ENCODE measurements at regions not wholly inside any gene's neighbourhood (a gene's known extent, or its start where the extent isn't known, plus 50 kb on each side); places are given as distances from the start of the nearest gene placed in this dataset.

DNA sequence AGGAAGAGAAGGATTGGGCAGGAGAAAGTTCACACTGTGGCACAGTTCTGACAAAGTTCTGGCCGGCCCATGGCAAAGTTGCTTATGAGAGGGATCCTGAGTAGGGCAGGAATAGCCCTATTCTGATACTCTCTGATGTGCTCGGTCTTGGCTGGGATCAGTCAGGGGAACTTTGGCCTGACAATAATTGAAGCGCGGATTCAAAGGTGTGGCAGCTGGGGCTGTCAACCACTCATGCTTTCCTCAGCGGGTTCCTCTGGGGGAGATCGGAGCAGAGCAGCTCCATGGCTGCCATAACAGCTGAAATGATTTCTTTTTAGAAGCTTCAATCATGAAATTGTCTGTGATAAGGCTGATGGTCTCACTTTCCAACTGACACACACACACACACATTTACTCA, 714.1 kb downstream of the DHX35 start:
- no peaks in the 10 kb centered on the region for H3K9me2 ChIP-seq (ENCODE audit: insufficient read depth)
- H3K4me1 ChIP-seq (ENCODE audit: insufficient read depth): no peaks in the 10 kb centered on the region
- no peak for DNase-seq
- H3K4me3 ChIP-seq: no peak overlapping the region
- TF ChIP-seq EZH2 (IDR thresholded peaks at IDR 0.05; ENCODE audit: insufficient read depth, poor library complexity, severe bottlenecking): no peak
- no peak for TF ChIP-seq EZH2phosphoT487 (IDR thresholded peaks at IDR 0.05; ENCODE audit: insufficient read depth, low read depth)
- no peaks in the 10 kb centered on the region for H3K36me3 ChIP-seq (ENCODE audit: low read depth)
- no peak overlapping the region for H3K27ac ChIP-seq
- H3K4me2 ChIP-seq (ENCODE audit: unreplicated experiment): no peak overlapping the region
- no peaks in the 10 kb centered on the region for H3F3A ChIP-seq (ENCODE audit: insufficient read depth)
- no peaks in the 10 kb centered on the region for H3K27me3 ChIP-seq (replicated peaks; ENCODE audit: insufficient read depth)
- in situ Hi-C loops (cut with MboI): no loop called here
- WGBS, 2 experiments (ENCODE audit: low coverage in 1 of 2, low lambda C conversion rate in 2 of 2, missing lambda C conversion rate in 2 of 2): 84 to 88% methylated on average over 6 of the region's 6 CpGs
- H3K9me3 ChIP-seq (ENCODE audit: low read depth): no peaks in the 10 kb centered on the region
- H3K9ac ChIP-seq: no peak overlapping the region
- no peaks in the 10 kb centered on the region for H4K20me1 ChIP-seq (ENCODE audit: insufficient read depth)
- H3K79me2 ChIP-seq (ENCODE audit: insufficient read depth): no peaks in the 10 kb centered on the region
- no peak overlapping the region for H2AFZ ChIP-seq

DNA sequence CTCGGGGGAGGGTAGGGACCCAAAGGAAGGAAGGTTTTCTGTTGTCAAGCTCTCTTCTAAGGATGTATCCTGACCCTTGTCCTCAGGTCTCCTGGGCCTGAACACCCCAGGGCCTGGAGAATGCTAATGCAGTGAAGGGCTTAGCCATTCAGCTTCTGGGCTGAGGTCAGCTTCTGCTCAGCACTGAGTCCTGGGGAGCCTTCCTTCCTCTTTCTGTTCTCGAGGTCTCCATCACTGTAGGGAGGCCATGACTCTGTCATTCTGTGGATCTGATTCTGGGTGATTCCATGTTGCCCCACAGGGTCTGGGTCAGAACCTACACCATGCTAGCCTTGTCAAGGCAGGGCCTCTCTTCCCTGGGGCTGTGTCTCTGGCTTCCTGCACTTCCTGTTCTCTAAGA, 712.7 kb downstream of the DHX35 start:
- no peak overlapping the region for H3K4me2 ChIP-seq (ENCODE audit: unreplicated experiment)
- no peak overlapping the region for H2AFZ ChIP-seq
- H3K9ac ChIP-seq: no peak overlapping the region
- no peaks in the 10 kb centered on the region for H4K20me1 ChIP-seq (ENCODE audit: insufficient read depth)
- no peak overlapping the region for H3K4me3 ChIP-seq
- no peaks in the 10 kb centered on the region for H3K36me3 ChIP-seq (ENCODE audit: low read depth)
- no peak for TF ChIP-seq EZH2 (IDR thresholded peaks at IDR 0.05; ENCODE audit: insufficient read depth, poor library complexity, severe bottlenecking)
- no peak for TF ChIP-seq EZH2phosphoT487 (IDR thresholded peaks at IDR 0.05; ENCODE audit: insufficient read depth, low read depth)
- H3K27me3 ChIP-seq (replicated peaks; ENCODE audit: insufficient read depth): no peaks in the 10 kb centered on the region
- H3K9me3 ChIP-seq (ENCODE audit: low read depth): no peaks in the 10 kb centered on the region
- 77% methylated on average over 2 of the region's 2 CpGs for WGBS, 2 experiments (ENCODE audit: low coverage in 1 of 2, low lambda C conversion rate in 2 of 2, missing lambda C conversion rate in 2 of 2)
- no peaks in the 10 kb centered on the region for H3K79me2 ChIP-seq (ENCODE audit: insufficient read depth)
- DNase-seq: no peak
- in situ Hi-C loops (cut with MboI): no loop called here
- no peaks in the 10 kb centered on the region for H3K4me1 ChIP-seq (ENCODE audit: insufficient read depth)
- no peaks in the 10 kb centered on the region for H3K9me2 ChIP-seq (ENCODE audit: insufficient read depth)
- no peaks in the 10 kb centered on the region for H3F3A ChIP-seq (ENCODE audit: insufficient read depth)
- H3K27ac ChIP-seq: no peak overlapping the region

- H3K9me2 ChIP-seq (ENCODE audit: insufficient read depth): no peaks in the 10 kb centered on the region
- in situ Hi-C loops (cut with MboI): no loop called here
- no peaks in the 10 kb centered on the region for H3F3A ChIP-seq (ENCODE audit: insufficient read depth)
- H4K20me1 ChIP-seq (ENCODE audit: insufficient read depth): no peaks in the 10 kb centered on the region
- no peak for DNase-seq
- no peak overlapping the region for H2AFZ ChIP-seq
- 2 to 5% methylated on average over 2 of the region's 2 CpGs for WGBS, 2 experiments (ENCODE audit: low coverage in 1 of 2, low lambda C conversion rate in 2 of 2, missing lambda C conversion rate in 2 of 2)
- H3K4me2 ChIP-seq (ENCODE audit: unreplicated experiment): no peak overlapping the region
- H3K4me3 ChIP-seq: no peak overlapping the region
- no peaks in the 10 kb centered on the region for H3K4me1 ChIP-seq (ENCODE audit: insufficient read depth)
- no peaks in the 10 kb centered on the region for H3K9me3 ChIP-seq (ENCODE audit: low read depth)
- H3K36me3 ChIP-seq (ENCODE audit: low read depth): no peaks in the 10 kb centered on the region
- H3K27me3 ChIP-seq (replicated peaks; ENCODE audit: insufficient read depth): no peaks in the 10 kb centered on the region
- H3K79me2 ChIP-seq (ENCODE audit: insufficient read depth): no peaks in the 10 kb centered on the region
- TF ChIP-seq EZH2 (IDR thresholded peaks at IDR 0.05; ENCODE audit: insufficient read depth, poor library complexity, severe bottlenecking): no peak
- TF ChIP-seq EZH2phosphoT487 (IDR thresholded peaks at IDR 0.05; ENCODE audit: insufficient read depth, low read depth): no peak
- H3K27ac ChIP-seq: no peak overlapping the region
- no peak overlapping the region for H3K9ac ChIP-seq
Observed at GRCh38 chr20:39670988-39671387, 708.8 kb downstream of the DHX35 start.

DNA sequence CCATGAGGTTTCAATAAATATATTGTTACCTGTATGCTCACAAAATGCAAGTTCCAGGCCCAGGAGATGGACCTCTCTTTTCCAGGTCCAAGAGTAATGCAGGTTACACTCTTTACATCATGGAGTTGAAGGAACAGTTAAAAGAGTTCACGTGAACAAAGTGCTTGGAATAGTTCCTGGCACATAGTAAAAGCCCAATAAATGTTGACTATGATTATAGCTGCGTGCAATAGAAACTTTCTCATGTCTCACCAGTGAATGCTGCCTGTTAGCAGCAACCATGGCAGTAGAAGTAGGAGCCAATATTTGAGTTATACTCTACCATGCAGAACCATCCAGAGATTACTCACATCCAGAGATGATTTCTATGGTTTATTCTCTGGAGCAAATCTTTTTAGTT, 707.5 kb downstream of the DHX35 start:
- no peaks in the 10 kb centered on the region for H3K36me3 ChIP-seq (ENCODE audit: low read depth)
- DNase-seq: no peak
- no peak overlapping the region for H3K27ac ChIP-seq
- WGBS, 2 experiments (ENCODE audit: low coverage in 1 of 2, low lambda C conversion rate in 2 of 2, missing lambda C conversion rate in 2 of 2): 47 to 70% methylated on average over 2 of the region's 2 CpGs
- H3K27me3 ChIP-seq (replicated peaks; ENCODE audit: insufficient read depth): no peaks in the 10 kb centered on the region
- no peaks in the 10 kb centered on the region for H3K9me2 ChIP-seq (ENCODE audit: insufficient read depth)
- in situ Hi-C loops (cut with MboI): no loop called here
- no peak overlapping the region for H3K4me2 ChIP-seq (ENCODE audit: unreplicated experiment)
- H2AFZ ChIP-seq: no peak overlapping the region
- no peaks in the 10 kb centered on the region for H3F3A ChIP-seq (ENCODE audit: insufficient read depth)
- no peak overlapping the region for H3K9ac ChIP-seq
- no peaks in the 10 kb centered on the region for H3K9me3 ChIP-seq (ENCODE audit: low read depth)
- no peak overlapping the region for H3K4me3 ChIP-seq
- H3K79me2 ChIP-seq (ENCODE audit: insufficient read depth): no peaks in the 10 kb centered on the region
- H4K20me1 ChIP-seq (ENCODE audit: insufficient read depth): no peaks in the 10 kb centered on the region
- H3K4me1 ChIP-seq (ENCODE audit: insufficient read depth): no peaks in the 10 kb centered on the region
- TF ChIP-seq EZH2phosphoT487 (IDR thresholded peaks at IDR 0.05; ENCODE audit: insufficient read depth, low read depth): no peak
- no peak for TF ChIP-seq EZH2 (IDR thresholded peaks at IDR 0.05; ENCODE audit: insufficient read depth, poor library complexity, severe bottlenecking)

DNA sequence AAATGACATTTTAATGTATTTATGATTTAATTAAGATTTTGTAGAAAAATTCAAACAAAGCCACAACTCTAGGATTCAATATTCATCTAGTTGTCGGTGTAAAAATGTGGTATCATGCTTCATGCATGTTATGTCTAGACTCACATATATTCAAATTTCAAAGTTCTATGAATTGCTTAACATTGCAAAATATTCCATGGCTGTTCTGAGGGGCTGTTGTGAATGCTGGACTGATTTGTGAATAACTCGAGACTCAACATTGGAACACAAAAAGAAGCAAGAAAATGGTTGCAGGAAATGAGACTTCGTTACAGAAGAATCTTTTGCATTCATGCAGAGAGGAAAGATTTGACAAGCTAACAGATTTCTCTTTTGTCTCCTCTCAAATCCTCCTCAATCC, 705.9 kb downstream of the DHX35 start:
- WGBS, 2 experiments (ENCODE audit: low coverage in 1 of 2, low lambda C conversion rate in 2 of 2, missing lambda C conversion rate in 2 of 2): 53 to 65% methylated on average over 3 of the region's 3 CpGs
- no peak overlapping the region for H3K4me3 ChIP-seq

More for the DNA sequence above, 705.9 kb downstream of the DHX35 start:
- Histone ChIP-seq H3K9ac (no peak overlapping the region), H3K9me2 (ENCODE audit: insufficient read depth) (no peaks in the 10 kb centered on the region), H3K4me1 (ENCODE audit: insufficient read depth) (no peaks in the 10 kb centered on the region), H4K20me1 (ENCODE audit: insufficient read depth) (no peaks in the 10 kb centered on the region), H3K36me3 (ENCODE audit: low read depth) (no peaks in the 10 kb centered on the region), H3K4me2 (ENCODE audit: unreplicated experiment) (no peak overlapping the region), H2AFZ (no peak overlapping the region), H3K9me3 (ENCODE audit: low read depth) (no peaks in the 10 kb centered on the region), H3K27me3 (replicated peaks; ENCODE audit: insufficient read depth) (no peaks in the 10 kb centered on the region), H3F3A (ENCODE audit: insufficient read depth) (no peaks in the 10 kb centered on the region), H3K79me2 (ENCODE audit: insufficient read depth) (no peaks in the 10 kb centered on the region), H3K27ac (no peak overlapping the region)
- in situ Hi-C loops (cut with MboI): no loop called here
- no peak for DNase-seq
- no peak for TF ChIP-seq EZH2 (IDR thresholded peaks at IDR 0.05; ENCODE audit: insufficient read depth, poor library complexity, severe bottlenecking)
- no peak for TF ChIP-seq EZH2phosphoT487 (IDR thresholded peaks at IDR 0.05; ENCODE audit: insufficient read depth, low read depth)
